ENCODE measurements at regions not wholly inside any gene's neighbourhood (a gene's known extent, or its start where the extent isn't known, plus 50 kb on each side); places are given as distances from the start of the nearest gene placed in this dataset.

DNA sequence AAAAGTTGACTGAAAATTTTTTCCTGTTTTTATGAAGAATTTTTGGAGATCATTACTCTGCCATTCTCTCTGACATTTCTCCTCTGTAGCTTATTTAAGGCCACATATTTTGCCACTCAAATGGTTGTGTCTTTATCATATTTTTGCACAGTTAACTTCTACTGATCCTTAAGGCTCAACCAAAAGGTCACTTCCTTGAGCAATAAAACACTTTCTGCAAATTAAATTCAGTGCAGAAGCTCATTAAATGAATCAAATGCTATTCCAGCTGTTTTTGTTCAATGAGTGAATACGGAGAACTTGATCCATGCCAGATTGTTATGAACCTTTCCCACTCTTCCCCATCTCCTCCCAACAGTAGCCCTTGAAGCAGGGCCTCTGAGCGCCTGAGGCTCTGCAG lies 93.8 kb upstream of the EPB41L4A start:
- TF ChIP-seq POLR2AphosphoS5 (IDR thresholded peaks at IDR 0.05; ENCODE audit: low read depth, low read length) (no peak), POLR2A (IDR thresholded peaks at IDR 0.05; ENCODE audit: low read depth, low read length) (no peak), TAF1 (IDR thresholded peaks at IDR 0.05; ENCODE audit: borderline replicate concordance, low read depth, low read length) (no peak)
